Esophagus squamous epithelium (tissue), 5 donors: ENCODE measurements at regions not wholly inside any gene's neighbourhood (a gene's known extent, or its start where the extent isn't known, plus 50 kb on each side); places are given as distances from the start of the nearest gene placed in this dataset.

ENCODE experiments used
- DNase-seq: peaks from one replicate; lab custom pipeline; 2025; lab: John Stamatoyannopoulos, UW
- H3K27ac ChIP-seq, 4 donors: fragments of 200-600 bp; sonication (generic); one replicate each; pipeline ENCODE4 v1.5.1; 2016 to 2019; ENCODE audit warnings: mild to moderate bottlenecking in 1 of 4
- H3K27me3 ChIP-seq, 4 donors: fragments of 200-600 bp; sonication (generic); 1 replicate in 3 of 4; 2 replicates in 1 of 4; pipeline versions ENCODE4 v1.5.1 to v1.6.0; 2017 to 2021; ENCODE audit warnings: antibody characterized with exemption in 1 of 4
- H3K36me3 ChIP-seq, 3 donors: fragments of 200-600 bp; sonication (generic); one replicate each; pipeline ENCODE4 v1.5.1; 2016 to 2019
- H3K4me1 ChIP-seq, 3 donors: fragments of 200-600 bp; sonication (generic); one replicate each; pipeline ENCODE4 v1.5.1; 2017 to 2019
- H3K4me3 ChIP-seq, 4 donors: fragments of 200-600 bp; sonication (generic); 1 replicate in 3 of 4; 2 replicates in 1 of 4; pipeline ENCODE4 v1.5.1; 2016 to 2019; ENCODE audit warnings: mild to moderate bottlenecking in 2 of 4, moderate library complexity in 1 of 4
- H3K9me3 ChIP-seq, 3 donors: fragments of 200-600 bp; sonication (generic); one replicate each; pipeline ENCODE4 v1.5.1; 2016 to 2019
- CTCF ChIP-seq, 6 experiments: fragments of 450-650 bp in 4 of 6; fragments of 200-600 bp in 2 of 6; sonication (generic) in 2 of 6; IDR thresholded peaks; one replicate each; pipeline ENCODE4 v1.5.1; 2016 to 2019; ENCODE audit warnings: antibody characterized with exemption in 6 of 6, mild to moderate bottlenecking in 4 of 6, moderate library complexity in 4 of 6
- POLR2A ChIP-seq, 4 donors: fragments of 450-650 bp; IDR thresholded peaks; one replicate each; pipeline ENCODE4 v1.6.1; 2017; ENCODE audit warnings: antibody characterized with exemption in 4 of 4, mild to moderate bottlenecking in 4 of 4, moderate library complexity in 3 of 4
- WGBS, 2 donors: methylation state at CpG; one replicate each; pipeline ENCODE4 v1.1.5; 2018; 5-methylcytosine and 5-hydroxymethylcytosine counted together
- intact Hi-C: fragments of 100-400 bp; cut with DNase I; formaldehyde crosslinking; loops from one replicate; pipeline ENCODE4 v1.15.0; 2022
- donor health status: DM: yes; HTN: yes; CAD: no.

GRCh38 chr9:80806671-80807070, 882.7 kb downstream of the TLE1 start:
- no peak for TF ChIP-seq POLR2A (IDR thresholded peaks at IDR 0.05)
- no peak for TF ChIP-seq CTCF (IDR thresholded peaks at IDR 0.05)
- no peaks in the 10 kb centered on the region for H3K4me1 ChIP-seq
- intact Hi-C loops, result no loop called here
- no peaks in the 10 kb centered on the region for H3K36me3 ChIP-seq
- no peaks in the 10 kb centered on the region for H3K9me3 ChIP-seq
- DNase-seq, result no peak
- H3K27ac ChIP-seq, result no peak overlapping the region
- no peak overlapping the region for H3K4me3 ChIP-seq
- H3K27me3 ChIP-seq, result no peaks in the 10 kb centered on the region

GRCh38 chr9:80804873-80805272, 884.5 kb downstream of the TLE1 start:
- TF ChIP-seq CTCF (IDR thresholded peaks at IDR 0.05) (no peak), POLR2A (IDR thresholded peaks at IDR 0.05) (no peak)

GRCh38 chr9:80797831-80798688, 891.3 kb downstream of the TLE1 start:
- Histone ChIP-seq H3K9me3 (no peaks in the 10 kb centered on the region), H3K4me1 (peaks cover 0 to 24% (median 4%) of the 10 kb centered on the region in 3 donors), H3K27ac (peak overlapping the region in 3 of 4 donors; percentile 18 to 78 (median 75)), H3K4me3 (no peak overlapping the region), H3K27me3 (no peaks in the 10 kb centered on the region), H3K36me3 (no peaks in the 10 kb centered on the region)
- intact Hi-C loops, result no loop called here
- TF ChIP-seq POLR2A (IDR thresholded peaks at IDR 0.05) (no peak), CTCF (IDR thresholded peaks at IDR 0.05) (no peak)
- no peak for DNase-seq
- WGBS, 2 donors, result 30 to 31% methylated on average over 4 of the region's 4 CpGs

More at GRCh38 chr9:80804873-80805272, 884.5 kb downstream of the TLE1 start:
- Histone ChIP-seq H3K36me3 (no peaks in the 10 kb centered on the region), H3K4me1 (no peaks in the 10 kb centered on the region), H3K27ac (no peak overlapping the region), H3K4me3 (no peak overlapping the region), H3K27me3 (no peaks in the 10 kb centered on the region), H3K9me3 (no peaks in the 10 kb centered on the region)
- no peak for DNase-seq
- intact Hi-C loops, result no loop called here

- H3K27ac ChIP-seq, result peak overlapping the region in 3 of 4 donors; percentile 49 to 71 (median 60)
- no peak for DNase-seq
- WGBS, 2 donors, result 53% methylated on average over 4 of the region's 4 CpGs
- intact Hi-C loops, result no loop called here
- no peaks in the 10 kb centered on the region for H3K9me3 ChIP-seq
- peaks cover 0 to 24% (median 4%) of the 10 kb centered on the region in 3 donors for H3K4me1 ChIP-seq
- no peaks in the 10 kb centered on the region for H3K27me3 ChIP-seq
- no peaks in the 10 kb centered on the region for H3K36me3 ChIP-seq
- no peak for TF ChIP-seq CTCF (IDR thresholded peaks at IDR 0.05)
- no peak for TF ChIP-seq POLR2A (IDR thresholded peaks at IDR 0.05)
- H3K4me3 ChIP-seq, result no peak overlapping the region
These were observed 892.1 kb downstream of the TLE1 start for GRCh38 chr9:80797101-80797829.

GRCh38 chr9:80796632-80797031, 892.7 kb downstream of the TLE1 start:
- Histone ChIP-seq H3K4me1 (peaks cover 0 to 24% (median 4%) of the 10 kb centered on the region in 3 donors), H3K4me3 (no peak overlapping the region), H3K27me3 (no peaks in the 10 kb centered on the region), H3K27ac (peak overlapping the region in 3 of 4 donors; percentile 49 to 71 (median 60)), H3K36me3 (no peaks in the 10 kb centered on the region), H3K9me3 (no peaks in the 10 kb centered on the region)
- no peak for TF ChIP-seq CTCF (IDR thresholded peaks at IDR 0.05)
- TF ChIP-seq POLR2A (IDR thresholded peaks at IDR 0.05), result no peak
- intact Hi-C loops, result no loop called here
- DNase-seq, result no peak
- 32 to 35% methylated on average over 7 of the region's 7 CpGs for WGBS, 2 donors
